Panc1 (cell line): ENCODE measurements at regions not wholly inside any gene's neighbourhood (a gene's known extent, or its start where the extent isn't known, plus 50 kb on each side); places are given as distances from the start of the nearest gene placed in this dataset.

Source experiments
- CTCF ChIP-seq: fragments of 450-650 bp; IDR thresholded peaks from 2 replicates; pipeline ENCODE4 v1.5.1; 2017; ENCODE audit warnings: mild to moderate bottlenecking
- POLR2AphosphoS5 ChIP-seq: IDR thresholded peaks from 2 replicates; pipeline ENCODE4 v1.6.1; 2012; ENCODE audit warnings: mild to moderate bottlenecking, low read depth, low read length, moderate library complexity
- SIN3A ChIP-seq: IDR thresholded peaks from 2 replicates; pipeline ENCODE4 v1.6.1; 2012; ENCODE audit warnings: low read depth, mild to moderate bottlenecking, low read length, moderate library complexity, borderline replicate concordance; ENCODE audit not compliant: insufficient read depth

GRCh38 chr1:114229368-114229767, 75.7 kb upstream of the SYT6 start:
- TF ChIP-seq CTCF (no peak), SIN3A (no peak), POLR2AphosphoS5 (no peak)
